Endothelial cell of umbilical vein (primary cell): ENCODE measurements at regions not wholly inside any gene's neighbourhood (a gene's known extent, or its start where the extent isn't known, plus 50 kb on each side); places are given as distances from the start of the nearest gene placed in this dataset.

Experiments used
- BruUV-seq: library from RNA; stranded (reverse); fragments of 400-500 nt; replicated peaks from 2 replicates; lab custom pipeline; 2021; lab: Mats Ljungman, UMichigan
- CTCF ChIA-PET: fragments of 300-600, 350-600 bp; sonication (Branson Sonifier 250); formaldehyde crosslinking; loops from one replicate; lab custom pipeline; 2021; ENCODE audit warnings: antibody characterized with exemption, inconsistent platforms; lab: Charles Lee
- POLR2A ChIA-PET: fragments of 300-600, 350-600 bp; sonication (Branson Sonifier 250); formaldehyde crosslinking; loops from one replicate; lab custom pipeline; 2021; ENCODE audit warnings: antibody characterized with exemption, inconsistent platforms; lab: Charles Lee
- DNase-seq: peaks from one replicate; pipeline ENCODE4 v3.0.0-alpha.2; 2011; ENCODE audit warnings: low read depth, low spot score
- FAIRE-seq: peaks from 2 replicates; lab custom pipeline; 2011; peaks lifted over from hg19 to GRCh38; lab: Jason Lieb, UNC
- H2AFZ ChIP-seq: 2 replicates; pipeline ENCODE4 v1.6.0; 2012; ENCODE audit warnings: low read depth, low read length, control low read depth, inconsistent platforms
- H3K27ac ChIP-seq: 2 replicates; pipeline ENCODE4 v1.5.1; 2011; ENCODE audit warnings: low read depth, mild to moderate bottlenecking, control low read depth, low read length, moderate library complexity; ENCODE audit not compliant: insufficient read depth
- H3K27me3 ChIP-seq, 2 experiments: 2 replicates each; pipeline versions ENCODE4 v1.6.0 to v1.6.1; 2011; ENCODE audit warnings: low read length in 2 of 2, mixed read lengths in 1 of 2; ENCODE audit not compliant: control insufficient read depth in 2 of 2, insufficient read depth in 2 of 2
- H3K36me3 ChIP-seq, 2 experiments: 2 replicates in 1 of 2; 3 replicates in 1 of 2; pipeline ENCODE4 v1.5.1; 2011; ENCODE audit warnings: low read length in 2 of 2, mild to moderate bottlenecking in 1 of 2, moderate library complexity in 1 of 2; ENCODE audit not compliant: control insufficient read depth in 2 of 2, insufficient read depth in 2 of 2; ENCODE audit errors: extremely low read depth in 1 of 2
- H3K4me1 ChIP-seq: 3 replicates; pipeline ENCODE4 v1.5.1; 2011; ENCODE audit warnings: mild to moderate bottlenecking, low read length; ENCODE audit not compliant: control insufficient read depth, insufficient read depth; ENCODE audit errors: extremely low read depth
- H3K4me2 ChIP-seq: 2 replicates; pipeline ENCODE4 v1.6.1; 2011; ENCODE audit warnings: low read length, control low read depth, mixed read lengths; ENCODE audit not compliant: insufficient read depth
- H3K4me3 ChIP-seq, 3 experiments: fragments of 200-600 bp in 1 of 3; sonication (generic), shearing (Covaris generic) in 1 of 3; replicated peaks in 1 of 3; 2 replicates each; pipeline ENCODE4 v1.5.1; 2011 to 2016; ENCODE audit warnings: control low read depth in 3 of 3, low read length in 3 of 3, mild to moderate bottlenecking in 2 of 3, inconsistent platforms in 1 of 3, low read depth in 1 of 3, moderate library complexity in 1 of 3; ENCODE audit not compliant: insufficient read depth in 1 of 3
- H3K79me2 ChIP-seq: 2 replicates; pipeline ENCODE4 v1.6.0; 2012; ENCODE audit warnings: low read length, inconsistent platforms; ENCODE audit not compliant: control insufficient read depth, insufficient read depth
- H3K9ac ChIP-seq: replicated peaks from 2 replicates; pipeline ENCODE3; 2011; ENCODE audit warnings: low read length, control low read depth; ENCODE audit not compliant: insufficient read depth; ENCODE audit errors: extremely low read depth
- H3K9me1 ChIP-seq: replicated peaks from 3 replicates; pipeline ENCODE4 v1.6.0; 2011; ENCODE audit warnings: mild to moderate bottlenecking, low read length; ENCODE audit not compliant: control insufficient read depth, insufficient read depth; ENCODE audit errors: extremely low read depth
- H3K9me3 ChIP-seq: replicated peaks from 2 replicates; pipeline ENCODE4 v1.5.1; 2012; ENCODE audit warnings: low read length, inconsistent platforms; ENCODE audit not compliant: control insufficient read depth, insufficient read depth
- H4K20me1 ChIP-seq: replicated peaks from 2 replicates; pipeline ENCODE3; 2011; ENCODE audit warnings: mild to moderate bottlenecking, low read length; ENCODE audit not compliant: control insufficient read depth, insufficient read depth; ENCODE audit errors: extremely low read depth
- CTCF ChIP-seq, 2 donors: IDR thresholded peaks; 1 replicate in 1 of 2; 2 replicates in 1 of 2; pipeline ENCODE4 v1.5.1; 2011; ENCODE audit warnings: low read length in 2 of 2, mild to moderate bottlenecking in 2 of 2, moderate library complexity in 2 of 2, control low read depth in 1 of 2, inconsistent platforms in 1 of 2, low read depth in 1 of 2; ENCODE audit not compliant: insufficient read depth in 1 of 2; ENCODE audit errors: extremely low read depth in 1 of 2
- EZH2 ChIP-seq: IDR thresholded peaks from 2 replicates; pipeline ENCODE4 v1.6.1; 2012; ENCODE audit warnings: borderline replicate concordance, low read depth, mild to moderate bottlenecking, moderate library complexity, low read length, inconsistent platforms; ENCODE audit not compliant: severe bottlenecking
- FOS ChIP-seq: IDR thresholded peaks from 2 replicates; pipeline ENCODE4 v1.6.1; 2011; ENCODE audit warnings: mild to moderate bottlenecking, low read length, moderate library complexity, borderline replicate concordance; ENCODE audit not compliant: insufficient read depth
- GATA2 ChIP-seq: IDR thresholded peaks from 2 replicates; pipeline ENCODE4 v1.7.0; 2011; ENCODE audit warnings: low read depth, mild to moderate bottlenecking, moderate library complexity, mixed read lengths, low read length; ENCODE audit not compliant: insufficient read length, insufficient read depth
- JUN ChIP-seq: IDR thresholded peaks from 2 replicates; pipeline ENCODE4 v1.6.1; 2011; ENCODE audit warnings: borderline replicate concordance, low read depth; ENCODE audit not compliant: insufficient read length, insufficient read depth
- MAX ChIP-seq: IDR thresholded peaks from 2 replicates; pipeline ENCODE4 v1.6.1; 2011; ENCODE audit not compliant: insufficient read depth, insufficient read length
- MYC ChIP-seq: IDR thresholded peaks from one replicate; pipeline ENCODE4 v1.6.1; 2011; ENCODE audit warnings: mild to moderate bottlenecking, low read depth, low read length
- POLR2A ChIP-seq: IDR thresholded peaks from 2 replicates; pipeline ENCODE4 v1.6.1; 2012; ENCODE audit warnings: low read depth, mild to moderate bottlenecking, control low read depth, low read length
- POLR2AphosphoS5 ChIP-seq: IDR thresholded peaks from 2 replicates; pipeline ENCODE4 v1.6.1; 2012; ENCODE audit warnings: low read depth, mild to moderate bottlenecking, control low read depth, low read length, moderate library complexity; ENCODE audit not compliant: insufficient read depth
- dilution Hi-C: fragments of 300-500 bp; cut with MboI; formaldehyde crosslinking; loops from one replicate; pipeline ENCODE4 v1.15.0; 2019; ENCODE audit warnings: low sequenced_read_pairs; ENCODE audit not compliant: extremely low pct_ligation_motif_present
- intact Hi-C: fragments of 100-400 bp; cut with micrococcal nuclease; formaldehyde crosslinking; loops from one replicate; pipeline ENCODE4 v1.10.0; 2022

- Histone ChIP-seq H3K9me1 (no peaks in the 10 kb centered on the region), H4K20me1 (no peaks in the 10 kb centered on the region), H3K4me2 (no peak overlapping the region), H2AFZ (no peak overlapping the region), H3K27me3 (no peaks in the 10 kb centered on the region), H3K79me2 (no peaks in the 10 kb centered on the region), H3K4me1 (no peaks in the 10 kb centered on the region), H3K4me3 (no peak overlapping the region), H3K27ac (no peak overlapping the region), H3K9me3 (no peaks in the 10 kb centered on the region), H3K36me3 (no peaks in the 10 kb centered on the region), H3K9ac (no peak overlapping the region)
- FAIRE-seq (no peak), DNase-seq (no peak)
- ChIA-PET CTCF (no interaction called here), POLR2A (no interaction called here)
- TF ChIP-seq MYC (no peak), CTCF (IDR thresholded peaks at IDR 0.05; ENCODE audit: extremely low read depth in 1 of 2, insufficient read depth in 1 of 2, low read depth in 1 of 2, low read length in 2 of 2) (no peak), FOS (no peak), POLR2A (no peak), JUN (no peak), MAX (no peak), POLR2AphosphoS5 (no peak), EZH2 (no peak), GATA2 (no peak)
- intact Hi-C loops = no loop called here
- dilution Hi-C loops = no loop called here
- no TSS peak for BruUV-seq
These were observed 206.9 kb downstream of the MATN1 start for GRCh38 chr1:30516485-30516858.
